OCI-LY3 (cell line): ENCODE measurements at regions not wholly inside any gene's neighbourhood (a gene's known extent, or its start where the extent isn't known, plus 50 kb on each side); places are given as distances from the start of the nearest gene placed in this dataset.

ENCODE experiments used
- H2AFZ ChIP-seq: fragments of 200-600, 300-600 bp; shearing (Covaris generic); 2 replicates; pipeline ENCODE4 v1.6.0; 2014; ENCODE audit warnings: antibody characterized with exemption, low read depth, low read length
- H3K27ac ChIP-seq: fragments of 200-600, 300-600 bp; sonication (generic); 2 replicates; pipeline ENCODE4 v1.5.1; 2014; ENCODE audit warnings: mild to moderate bottlenecking, low read length, moderate library complexity, mixed read lengths
- H3K27me3 ChIP-seq: fragments of 200-600, 300-600 bp; sonication (generic); 2 replicates; pipeline ENCODE4 v1.6.1; 2014; ENCODE audit warnings: low read depth, low read length, mixed read lengths
- H3K36me3 ChIP-seq: fragments of 200-600, 300-600 bp; sonication (generic); replicated peaks from 2 replicates; pipeline ENCODE3; 2014; ENCODE audit warnings: low read depth, low read length, mixed read lengths
- H3K4me1 ChIP-seq: fragments of 300-600, 200-600 bp; sonication (generic); 2 replicates; pipeline ENCODE4 v1.6.1; 2014; ENCODE audit warnings: low read length, mixed read lengths
- H3K4me2 ChIP-seq: fragments of 200-600, 300-600 bp; sonication (generic); 2 replicates; pipeline ENCODE4 v1.6.1; 2014; ENCODE audit warnings: low read length, mixed read lengths
- H3K4me3 ChIP-seq: fragments of 300-600, 200-600 bp; sonication (generic); 2 replicates; pipeline ENCODE4 v1.5.1; 2014; ENCODE audit warnings: antibody characterized with exemption, mild to moderate bottlenecking, low read length, moderate library complexity
- H3K79me2 ChIP-seq: fragments of 300-600, 200-600 bp; shearing (Covaris generic); 2 replicates; pipeline ENCODE4 v1.6.1; 2014; ENCODE audit warnings: mild to moderate bottlenecking, low read length, mixed read lengths
- H3K9ac ChIP-seq: fragments of 300-600, 200-600 bp; shearing (Covaris generic); 2 replicates; pipeline ENCODE4 v1.6.0; 2014; ENCODE audit warnings: mild to moderate bottlenecking, low read length, moderate library complexity
- H3K9me3 ChIP-seq: fragments of 200-600, 300-600 bp; shearing (Covaris generic); 2 replicates; pipeline ENCODE4 v1.6.1; 2014; ENCODE audit warnings: low read length, mixed read lengths; ENCODE audit not compliant: insufficient read depth
- H4K20me1 ChIP-seq: fragments of 200-600, 300-600 bp; sonication (generic); 2 replicates; pipeline ENCODE4 v1.6.1; 2016; ENCODE audit warnings: low read length, mixed read lengths; ENCODE audit not compliant: insufficient read depth
- CTCF ChIP-seq: fragments of 200-600, 300-600 bp; sonication (generic); IDR thresholded peaks from 2 replicates; pipeline ENCODE4 v1.5.1; 2014; ENCODE audit warnings: antibody characterized with exemption, low read length, low read depth
- EZH2phosphoT487 ChIP-seq: fragments of 200-600 bp; shearing (Covaris generic); IDR thresholded peaks from 2 replicates; pipeline ENCODE4 v1.6.1; 2018; ENCODE audit warnings: antibody characterized with exemption, mixed run types, low read depth

- Histone ChIP-seq H3K4me2 (no peak overlapping the region), H3K36me3 (no peaks in the 10 kb centered on the region), H4K20me1 (no peaks in the 10 kb centered on the region), H3K27me3 (no peaks in the 10 kb centered on the region), H3K27ac (no peak overlapping the region), H3K9me3 (no peaks in the 10 kb centered on the region), H3K9ac (no peak overlapping the region), H3K79me2 (no peaks in the 10 kb centered on the region), H2AFZ (no peak overlapping the region), H3K4me3 (no peak overlapping the region), H3K4me1 (peaks cover 10% of the 10 kb centered on the region)
- no peak for TF ChIP-seq CTCF
- no peak for TF ChIP-seq EZH2phosphoT487
Measured at GRCh38 chr4:156608651-156609050, 362.9 kb downstream of the PDGFC start.

- Histone ChIP-seq H3K9me3 (no peaks in the 10 kb centered on the region), H3K4me2 (no peak overlapping the region), H3K9ac (no peak overlapping the region), H3K36me3 (no peaks in the 10 kb centered on the region), H3K27ac (no peak overlapping the region), H3K4me3 (no peak overlapping the region), H3K4me1 (peaks cover 10% of the 10 kb centered on the region), H3K79me2 (no peaks in the 10 kb centered on the region), H2AFZ (no peak overlapping the region), H4K20me1 (no peaks in the 10 kb centered on the region), H3K27me3 (no peaks in the 10 kb centered on the region)
- no peak for TF ChIP-seq CTCF
- TF ChIP-seq EZH2phosphoT487 = no peak
Measured at GRCh38 chr4:156607478-156607857, 364.1 kb downstream of the PDGFC start.

- TF ChIP-seq CTCF (no peak), EZH2phosphoT487 (no peak)
- H3K27ac ChIP-seq = no peak overlapping the region
- H3K9me3 ChIP-seq = no peaks in the 10 kb centered on the region
- no peaks in the 10 kb centered on the region for H4K20me1 ChIP-seq
- H3K4me3 ChIP-seq = no peak overlapping the region
- no peaks in the 10 kb centered on the region for H3K27me3 ChIP-seq
- no peak overlapping the region for H2AFZ ChIP-seq
- H3K9ac ChIP-seq = no peak overlapping the region
- no peak overlapping the region for H3K4me2 ChIP-seq
- H3K79me2 ChIP-seq = no peaks in the 10 kb centered on the region
- no peaks in the 10 kb centered on the region for H3K36me3 ChIP-seq
- peaks cover 10% of the 10 kb centered on the region for H3K4me1 ChIP-seq
Measured at GRCh38 chr4:156606554-156607477, 364.8 kb downstream of the PDGFC start.

- H3K9ac ChIP-seq = no peak overlapping the region
Measured at GRCh38 chr4:156598138-156598681, 373.4 kb downstream of the PDGFC start.

More at GRCh38 chr4:156598138-156598681, 373.4 kb downstream of the PDGFC start:
- Histone ChIP-seq H3K4me1 (no peaks in the 10 kb centered on the region), H3K27ac (no peak overlapping the region), H3K4me2 (no peak overlapping the region), H3K4me3 (no peak overlapping the region), H3K36me3 (no peaks in the 10 kb centered on the region), H3K27me3 (no peaks in the 10 kb centered on the region), H4K20me1 (no peaks in the 10 kb centered on the region), H3K79me2 (no peaks in the 10 kb centered on the region), H2AFZ (no peak overlapping the region), H3K9me3 (no peaks in the 10 kb centered on the region)
- TF ChIP-seq EZH2phosphoT487 (no peak), CTCF (no peak)
